ENCODE measurements at regions not wholly inside any gene's neighbourhood (a gene's known extent, or its start where the extent isn't known, plus 50 kb on each side); places are given as distances from the start of the nearest gene placed in this dataset.

DNA sequence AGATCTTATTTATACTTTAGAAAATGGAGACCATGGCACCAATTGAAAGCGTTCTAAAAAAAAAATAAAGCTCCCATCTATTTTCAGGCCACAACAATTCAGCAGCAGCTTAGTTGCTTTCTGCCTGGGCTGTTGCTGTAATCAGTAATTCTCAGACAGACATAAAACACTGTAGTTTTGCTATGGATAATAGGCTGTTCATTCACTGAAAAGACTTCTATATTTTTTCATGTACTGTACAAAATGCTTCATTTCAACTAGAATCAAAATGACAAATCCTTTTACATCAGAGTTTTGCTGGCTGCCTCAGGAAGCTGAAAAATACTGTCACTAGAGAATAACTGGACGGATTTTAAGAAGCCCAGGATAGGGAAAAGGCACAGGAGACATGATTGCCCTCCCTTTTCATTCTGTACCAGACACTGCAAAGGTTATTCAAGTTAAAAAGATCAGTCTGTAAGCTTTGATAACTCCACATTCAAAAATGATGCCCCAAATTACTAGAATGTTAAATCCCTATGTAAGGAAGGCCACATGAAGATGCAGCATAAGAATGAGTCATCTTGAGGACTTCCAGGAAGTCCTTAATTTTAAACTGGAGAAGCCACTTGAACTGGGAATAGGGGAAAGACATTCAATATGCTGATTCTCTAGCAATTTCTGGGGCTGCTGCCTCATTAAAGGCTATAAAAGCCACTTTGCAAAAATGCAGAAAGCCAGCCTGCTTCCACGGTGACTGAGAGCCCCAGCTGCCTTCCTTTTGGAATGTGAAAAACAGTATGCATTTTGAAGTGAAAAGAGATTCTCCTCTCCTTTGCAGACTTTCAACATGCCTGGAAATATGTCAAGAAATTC lies 403.2 kb upstream of the RASGEF1B start:
- H3K4me1 Mint-ChIP-seq, result no peaks in the 10 kb centered on the region
- DNase-seq, result no peak
- intact Hi-C loops (cut with micrococcal nuclease), result no loop called here
- no peak for ATAC-seq (ENCODE audit: low read depth)
- peaks cover 2% of the 10 kb centered on the region for H3K27me3 Mint-ChIP-seq
- ChIA-PET CTCF (no interaction called here), POLR2A (no interaction called here)
- H3K36me3 Mint-ChIP-seq (ENCODE audit: low read depth), result no peaks in the 10 kb centered on the region
- no peaks in the 10 kb centered on the region for H3K9me3 Mint-ChIP-seq
- H3K27ac Mint-ChIP-seq, result no peak overlapping the region
- no peak overlapping the region for H3K4me3 Mint-ChIP-seq
- TF ChIP-seq, protein P1, sequence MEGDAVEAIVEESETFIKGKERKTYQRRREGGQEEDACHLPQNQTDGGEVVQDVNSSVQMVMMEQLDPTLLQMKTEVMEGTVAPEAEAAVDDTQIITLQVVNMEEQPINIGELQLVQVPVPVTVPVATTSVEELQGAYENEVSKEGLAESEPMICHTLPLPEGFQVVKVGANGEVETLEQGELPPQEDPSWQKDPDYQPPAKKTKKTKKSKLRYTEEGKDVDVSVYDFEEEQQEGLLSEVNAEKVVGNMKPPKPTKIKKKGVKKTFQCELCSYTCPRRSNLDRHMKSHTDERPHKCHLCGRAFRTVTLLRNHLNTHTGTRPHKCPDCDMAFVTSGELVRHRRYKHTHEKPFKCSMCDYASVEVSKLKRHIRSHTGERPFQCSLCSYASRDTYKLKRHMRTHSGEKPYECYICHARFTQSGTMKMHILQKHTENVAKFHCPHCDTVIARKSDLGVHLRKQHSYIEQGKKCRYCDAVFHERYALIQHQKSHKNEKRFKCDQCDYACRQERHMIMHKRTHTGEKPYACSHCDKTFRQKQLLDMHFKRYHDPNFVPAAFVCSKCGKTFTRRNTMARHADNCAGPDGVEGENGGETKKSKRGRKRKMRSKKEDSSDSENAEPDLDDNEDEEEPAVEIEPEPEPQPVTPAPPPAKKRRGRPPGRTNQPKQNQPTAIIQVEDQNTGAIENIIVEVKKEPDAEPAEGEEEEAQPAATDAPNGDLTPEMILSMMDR (IDR thresholded peaks at IDR 0.05), result no peak

DNA sequence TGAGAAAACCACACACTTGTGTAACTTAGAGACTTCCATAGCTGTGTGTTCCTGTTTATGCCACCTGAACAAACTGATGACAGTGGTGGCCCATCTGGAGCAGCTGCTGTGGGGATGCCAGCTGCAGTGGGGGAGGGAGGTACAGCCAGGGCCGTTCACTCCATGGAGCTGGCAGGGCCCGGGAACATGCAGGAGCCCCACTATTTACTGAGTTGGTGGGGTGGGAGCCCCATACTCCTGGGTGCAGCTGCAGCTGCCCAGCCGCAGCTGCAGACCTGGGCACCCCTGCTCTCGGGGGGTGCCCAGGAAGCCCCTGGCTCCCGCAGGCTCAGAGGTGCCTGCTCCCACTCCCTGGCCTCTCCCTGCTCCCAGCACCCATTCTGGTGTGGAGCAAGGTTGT lies 398.6 kb upstream of the RASGEF1B start:
- Mint-ChIP-seq H3K36me3 (ENCODE audit: low read depth) (no peaks in the 10 kb centered on the region), H3K4me1 (no peaks in the 10 kb centered on the region), H3K27me3 (no peaks in the 10 kb centered on the region), H3K4me3 (no peak overlapping the region), H3K9me3 (peaks cover 2% of the 10 kb centered on the region), H3K27ac (no peak overlapping the region)
- intact Hi-C loops (cut with micrococcal nuclease), result no loop called here
- ChIA-PET CTCF (no interaction called here), POLR2A (no interaction called here)
- TF ChIP-seq, protein P1 (IDR thresholded peaks at IDR 0.05), result no peak
- ATAC-seq (ENCODE audit: low read depth), result no peak
- DNase-seq, result no peak

DNA sequence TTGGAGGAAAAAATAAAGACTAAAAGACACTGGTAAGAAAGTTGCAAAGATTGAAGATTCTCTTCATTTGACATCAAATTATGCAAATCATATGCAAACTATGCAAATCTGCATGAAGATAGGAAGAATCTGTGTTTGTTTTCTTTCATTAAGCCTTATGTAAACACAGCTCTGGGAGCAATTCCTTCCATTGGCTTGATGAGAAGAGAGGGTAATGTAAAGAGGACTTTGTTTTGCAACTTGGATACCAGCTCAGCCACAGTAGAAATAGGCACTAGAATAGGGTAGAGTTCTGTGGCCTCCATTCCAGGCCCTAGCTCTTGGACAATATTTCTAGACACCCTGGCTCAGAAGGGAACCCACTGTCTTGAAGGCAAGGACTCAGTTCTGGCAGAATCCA lies 388.4 kb upstream of the RASGEF1B start:
- POLR2A ChIA-PET, result no interaction called here
- DNase-seq, result no peak
- no peak for ATAC-seq (ENCODE audit: low read depth)
- TF ChIP-seq, protein P1 (IDR thresholded peaks at IDR 0.05), result no peak
- Mint-ChIP-seq H3K36me3 (ENCODE audit: low read depth) (no peaks in the 10 kb centered on the region), H3K27me3 (peaks cover 3% of the 10 kb centered on the region), H3K27ac (no peak overlapping the region), H3K4me1 (no peaks in the 10 kb centered on the region), H3K9me3 (peaks cover 1% of the 10 kb centered on the region), H3K4me3 (no peak overlapping the region)
- CTCF ChIA-PET, result no interaction called here
- intact Hi-C loops (cut with micrococcal nuclease), result no loop called here

DNA sequence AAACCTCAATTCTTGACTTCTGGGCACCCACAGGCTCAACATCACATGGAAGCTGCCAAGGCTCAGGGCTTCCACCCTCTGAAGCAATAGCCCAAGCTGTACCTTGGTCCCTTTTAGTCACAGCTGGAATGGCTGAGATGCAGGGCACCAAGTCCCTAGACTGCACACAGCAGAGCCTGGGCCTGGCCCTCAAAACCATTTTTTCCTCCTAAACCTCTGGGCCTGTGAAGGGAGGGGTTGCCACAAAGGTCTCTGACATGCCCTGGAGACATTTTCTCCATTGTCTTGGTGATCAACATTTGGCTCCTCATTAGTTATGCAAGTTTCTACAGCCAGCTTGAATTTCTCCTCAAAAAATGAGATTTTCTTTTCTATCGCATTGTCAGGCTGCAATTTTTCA lies 382.7 kb upstream of the RASGEF1B start:
- intact Hi-C loops (cut with micrococcal nuclease), result no loop called here
- H3K9me3 Mint-ChIP-seq, result peaks cover 14% of the 10 kb centered on the region
- TF ChIP-seq, protein P1 (IDR thresholded peaks at IDR 0.05), result no peak
- no peak for ATAC-seq (ENCODE audit: low read depth)
- H3K27me3 Mint-ChIP-seq, result peaks cover 2% of the 10 kb centered on the region
- no peak for DNase-seq
- peaks cover 9% of the 10 kb centered on the region for H3K36me3 Mint-ChIP-seq (ENCODE audit: low read depth)
- CTCF ChIA-PET, result no interaction called here
- no peak overlapping the region for H3K27ac Mint-ChIP-seq
- H3K4me3 Mint-ChIP-seq, result no peak overlapping the region
- POLR2A ChIA-PET, result no interaction called here
- H3K4me1 Mint-ChIP-seq, result no peaks in the 10 kb centered on the region

DNA sequence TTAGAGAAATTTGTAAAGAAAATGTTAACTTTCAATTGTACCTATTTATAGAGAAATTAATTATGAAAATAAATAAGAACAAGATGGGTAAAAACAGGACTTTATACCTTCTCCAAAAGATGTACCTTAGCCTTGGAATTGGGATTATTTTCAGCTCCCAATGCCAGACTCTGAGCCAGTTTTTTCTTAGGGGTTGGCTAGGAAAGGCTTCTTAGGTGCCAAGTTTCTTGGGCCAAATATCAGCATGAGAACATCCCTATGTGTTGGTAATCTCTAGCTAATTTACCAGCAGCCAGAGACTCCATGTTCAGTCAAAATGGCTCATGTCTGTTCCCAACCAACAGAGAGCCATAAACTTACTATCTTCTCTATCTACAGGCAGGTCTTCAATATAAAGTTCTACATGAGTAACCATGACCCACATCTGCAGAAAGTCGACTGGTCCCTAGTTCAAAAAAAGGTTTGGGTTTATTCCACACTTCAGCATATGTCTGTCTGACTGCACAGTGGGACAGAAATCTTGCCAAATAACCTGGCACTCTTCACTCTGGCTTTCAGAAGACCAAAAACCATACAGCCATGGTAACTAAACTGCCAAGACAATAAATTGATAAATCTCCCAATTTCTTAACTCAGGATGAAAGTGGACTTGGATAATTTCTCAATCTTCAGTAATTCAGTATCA lies 380.5 kb upstream of the RASGEF1B start:
- TF ChIP-seq, protein P1 (IDR thresholded peaks at IDR 0.05), result no peak
- ChIA-PET POLR2A (no interaction called here), CTCF (no interaction called here)
- Mint-ChIP-seq H3K4me3 (no peak overlapping the region), H3K9me3 (peaks cover 14% of the 10 kb centered on the region), H3K27ac (no peak overlapping the region), H3K36me3 (ENCODE audit: low read depth) (peaks cover 9% of the 10 kb centered on the region), H3K27me3 (peaks cover 2% of the 10 kb centered on the region), H3K4me1 (no peaks in the 10 kb centered on the region)
- intact Hi-C loops (cut with micrococcal nuclease), result no loop called here
- DNase-seq, result no peak
- ATAC-seq (ENCODE audit: low read depth), result no peak
